MM.1S (cell line): ENCODE measurements at regions not wholly inside any gene's neighbourhood (a gene's known extent, or its start where the extent isn't known, plus 50 kb on each side); places are given as distances from the start of the nearest gene placed in this dataset.

Experiments
- CTCF ChIP-seq: fragments of 300-600 bp; sonication (generic); IDR thresholded peaks from 2 replicates; pipeline ENCODE4 v1.5.1; 2016; ENCODE audit warnings: antibody characterized with exemption, low read length, mixed read lengths
- EZH2 ChIP-seq: fragments of 300-600 bp; sonication (generic); optimal IDR thresholded peaks from 2 replicates; pipeline ENCODE3; 2017; ENCODE audit warnings: low read depth, mild to moderate bottlenecking, antibody characterized with exemption, low read length, mixed read lengths

GRCh38 chr10:78367751-78368150 lies 334.1 kb downstream of the RPS24 start:
- TF ChIP-seq CTCF (no peak), EZH2 (no peak)
